WTC11 (cell line): ENCODE measurements at regions not wholly inside any gene's neighbourhood (a gene's known extent, or its start where the extent isn't known, plus 50 kb on each side); places are given as distances from the start of the nearest gene placed in this dataset.

Experiments used
- SMAD3 ChIP-seq: sonication (generic); formaldehyde crosslinking; IDR thresholded peaks from 2 replicates; pipeline ENCODE4 v1.8.0; 2022; ENCODE audit warnings: missing genetic modification reagents, mild to moderate bottlenecking, borderline replicate concordance
- TF ChIP-seq, protein P1 (sequence below): fragments of 200-600 bp; IDR thresholded peaks from 2 replicates; pipeline ENCODE4 v1.8.0; 2022; ENCODE audit warnings: antibody characterized with exemption

DNA sequence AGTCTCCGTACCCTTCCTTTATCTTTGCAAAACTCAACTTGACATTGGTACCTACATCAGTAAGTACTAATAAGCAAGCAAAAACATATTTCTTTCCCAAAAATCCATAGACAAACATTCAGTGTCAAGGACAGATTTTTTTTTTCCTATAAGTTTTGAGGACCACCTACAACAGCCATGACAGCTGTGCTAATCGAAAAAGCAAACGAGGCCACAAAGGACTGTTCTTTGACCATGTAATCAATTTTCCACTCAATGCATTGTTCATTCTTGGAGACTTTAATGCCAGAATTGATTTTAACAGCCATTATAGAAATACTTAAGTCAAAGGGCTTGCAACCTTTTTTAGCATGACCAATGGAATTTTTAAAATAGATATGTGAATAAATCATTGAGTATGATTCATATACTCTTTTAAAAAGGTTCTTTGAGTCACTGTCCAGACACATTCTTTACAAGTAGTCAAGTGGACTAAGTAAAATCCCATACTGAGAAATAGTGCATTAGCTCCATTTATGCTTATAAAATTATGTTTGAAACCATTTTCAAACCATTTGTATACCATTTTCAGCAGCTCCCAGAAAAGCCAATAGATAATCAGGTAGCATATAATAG lies 323.9 kb downstream of the MZT1 start:
- TF ChIP-seq, protein P1, sequence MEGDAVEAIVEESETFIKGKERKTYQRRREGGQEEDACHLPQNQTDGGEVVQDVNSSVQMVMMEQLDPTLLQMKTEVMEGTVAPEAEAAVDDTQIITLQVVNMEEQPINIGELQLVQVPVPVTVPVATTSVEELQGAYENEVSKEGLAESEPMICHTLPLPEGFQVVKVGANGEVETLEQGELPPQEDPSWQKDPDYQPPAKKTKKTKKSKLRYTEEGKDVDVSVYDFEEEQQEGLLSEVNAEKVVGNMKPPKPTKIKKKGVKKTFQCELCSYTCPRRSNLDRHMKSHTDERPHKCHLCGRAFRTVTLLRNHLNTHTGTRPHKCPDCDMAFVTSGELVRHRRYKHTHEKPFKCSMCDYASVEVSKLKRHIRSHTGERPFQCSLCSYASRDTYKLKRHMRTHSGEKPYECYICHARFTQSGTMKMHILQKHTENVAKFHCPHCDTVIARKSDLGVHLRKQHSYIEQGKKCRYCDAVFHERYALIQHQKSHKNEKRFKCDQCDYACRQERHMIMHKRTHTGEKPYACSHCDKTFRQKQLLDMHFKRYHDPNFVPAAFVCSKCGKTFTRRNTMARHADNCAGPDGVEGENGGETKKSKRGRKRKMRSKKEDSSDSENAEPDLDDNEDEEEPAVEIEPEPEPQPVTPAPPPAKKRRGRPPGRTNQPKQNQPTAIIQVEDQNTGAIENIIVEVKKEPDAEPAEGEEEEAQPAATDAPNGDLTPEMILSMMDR, result no peak
- TF ChIP-seq SMAD3 (CRISPR knock-in tag), result no peak
